H1 (cell line): ENCODE measurements at regions not wholly inside any gene's neighbourhood (a gene's known extent, or its start where the extent isn't known, plus 50 kb on each side); places are given as distances from the start of the nearest gene placed in this dataset.

Experiments used
- CTCF ChIA-PET: fragments of 300-600 bp; sonication (Branson Sonifier 250); formaldehyde crosslinking; loops from one replicate; lab custom pipeline; 2021; ENCODE audit not compliant: partially characterized antibody; lab: Charles Lee
- POLR2A ChIA-PET: fragments of 300-600 bp; sonication (Branson Sonifier 250); formaldehyde crosslinking; loops from one replicate; lab custom pipeline; 2021; ENCODE audit warnings: inconsistent platforms; ENCODE audit not compliant: partially characterized antibody; lab: Charles Lee
- DNase-seq, 2 experiments: peaks; one replicate each; pipeline versions ENCODE4 v3.0.0 to v3.0.0-alpha.2; 2010 to 2022; ENCODE audit warnings: low spot score in 2 of 2, low read depth in 1 of 2, mixed read lengths in 1 of 2
- FAIRE-seq: peaks from 2 replicates; lab custom pipeline; 2011; peaks lifted over from hg19 to GRCh38; lab: Jason Lieb, UNC
- H2AFZ ChIP-seq: 2 replicates; pipeline ENCODE4 v1.8.1; 2012; ENCODE audit warnings: low read length, inconsistent platforms
- H2AK5ac ChIP-seq: 2 replicates; pipeline ENCODE4 v1.6.1; 2013; ENCODE audit warnings: low read depth, low read length
- H2BK120ac ChIP-seq: replicated peaks from 2 replicates; pipeline ENCODE3; 2013; ENCODE audit warnings: low read depth, low read length, inconsistent platforms
- H2BK12ac ChIP-seq: 2 replicates; pipeline ENCODE4 v1.6.1; 2013; ENCODE audit warnings: low read depth, low read length
- H2BK15ac ChIP-seq: 2 replicates; pipeline ENCODE4 v1.6.1; 2013; ENCODE audit warnings: low read length
- H2BK20ac ChIP-seq: 2 replicates; pipeline ENCODE4 v1.6.1; 2013; ENCODE audit warnings: low read length
- H2BK5ac ChIP-seq: 2 replicates; pipeline ENCODE4 v1.6.1; 2013; ENCODE audit warnings: low read depth, low read length
- H3K14ac ChIP-seq: 2 replicates; pipeline ENCODE4 v1.6.1; 2013; ENCODE audit warnings: inconsistent platforms; ENCODE audit not compliant: insufficient read length
- H3K18ac ChIP-seq: 2 replicates; pipeline ENCODE4 v1.6.1; 2013; ENCODE audit warnings: low read length; ENCODE audit errors: extremely low read depth
- H3K23ac ChIP-seq: 2 replicates; pipeline ENCODE4 v1.6.1; 2013; ENCODE audit warnings: inconsistent platforms; ENCODE audit not compliant: insufficient read length
- H3K23me2 ChIP-seq: 2 replicates; pipeline ENCODE4 v1.6.1; 2013; ENCODE audit warnings: low read depth, low read length
- H3K27ac ChIP-seq: 2 replicates; pipeline ENCODE4 v1.6.1; 2011; ENCODE audit warnings: low read depth, low read length, inconsistent platforms
- H3K27me3 ChIP-seq, 4 experiments: replicated peaks in 1 of 4; 1 replicate in 1 of 4; 2 replicates in 3 of 4; pipeline versions ENCODE4 v1.6.1 to v1.8.1; 2011 to 2013; ENCODE audit warnings: low read length in 3 of 4, mild to moderate bottlenecking in 3 of 4, inconsistent platforms in 2 of 4, mixed read lengths in 2 of 4, moderate library complexity in 1 of 4; ENCODE audit not compliant: control insufficient read depth in 3 of 4, insufficient read depth in 3 of 4; ENCODE audit errors: extremely low read depth in 1 of 4
- H3K36me3 ChIP-seq, 4 experiments: 2 replicates each; pipeline versions ENCODE4 v1.6.1 to v1.8.1; 2011 to 2013; ENCODE audit warnings: mild to moderate bottlenecking in 4 of 4, low read length in 3 of 4, moderate library complexity in 2 of 4, control low read depth in 1 of 4, inconsistent platforms in 1 of 4; ENCODE audit not compliant: insufficient read depth in 4 of 4, control insufficient read depth in 2 of 4
- H3K4ac ChIP-seq: replicated peaks from 2 replicates; pipeline ENCODE3; 2013; ENCODE audit warnings: low read length, low read depth, mixed read lengths, inconsistent platforms; ENCODE audit not compliant: insufficient read length
- H3K4me1 ChIP-seq, 4 experiments: replicated peaks in 1 of 4; 1 replicate in 1 of 4; 2 replicates in 3 of 4; pipeline versions ENCODE4 v1.6.1 to v1.8.1; 2011 to 2013; ENCODE audit warnings: low read length in 3 of 4, inconsistent platforms in 2 of 4, mixed read lengths in 1 of 4; ENCODE audit not compliant: insufficient read depth in 4 of 4, control insufficient read depth in 3 of 4
- H3K4me2 ChIP-seq, 2 experiments: 2 replicates each; pipeline versions ENCODE4 v1.6.1 to v1.8.1; 2011 to 2013; ENCODE audit warnings: low read depth in 2 of 2, low read length in 2 of 2, control low read depth in 1 of 2, inconsistent platforms in 1 of 2, mild to moderate bottlenecking in 1 of 2; ENCODE audit not compliant: insufficient read depth in 1 of 2
- H3K4me3 ChIP-seq, 4 experiments: fragments of 200-600, 300-600 bp in 1 of 4; sonication (generic), shearing (Covaris generic), sonication (Bioruptor Twin) in 1 of 4; 2 replicates each; pipeline versions ENCODE4 v1.5.1 to v1.8.1; 2011 to 2016; ENCODE audit warnings: low read length in 4 of 4, low read depth in 3 of 4, control low read depth in 2 of 4, inconsistent platforms in 2 of 4, mild to moderate bottlenecking in 2 of 4, mixed read lengths in 1 of 4, moderate library complexity in 1 of 4; ENCODE audit not compliant: insufficient read depth in 2 of 4; ENCODE audit errors: extremely low read depth in 1 of 4
- H3K56ac ChIP-seq: replicated peaks from 2 replicates; pipeline ENCODE3; 2013; ENCODE audit warnings: low read depth, mild to moderate bottlenecking, mixed read lengths, low read length, inconsistent platforms; ENCODE audit not compliant: insufficient read length
- H3K79me1 ChIP-seq: 2 replicates; pipeline ENCODE4 v1.6.1; 2013; ENCODE audit warnings: low read depth, low read length, control low read depth
- H3K79me2 ChIP-seq, 2 experiments: 2 replicates each; pipeline versions ENCODE4 v1.6.1 to v1.8.1; 2012 to 2013; ENCODE audit warnings: low read length in 2 of 2, mild to moderate bottlenecking in 2 of 2, inconsistent platforms in 1 of 2; ENCODE audit not compliant: insufficient read depth in 2 of 2, control insufficient read depth in 1 of 2
- H3K9ac ChIP-seq, 4 experiments: replicated peaks in 1 of 4; 1 replicate in 1 of 4; 2 replicates in 3 of 4; pipeline versions ENCODE4 v1.6.1 to v1.8.1; 2011 to 2013; ENCODE audit warnings: low read depth in 3 of 4, low read length in 3 of 4, control low read depth in 2 of 4, mild to moderate bottlenecking in 2 of 4, moderate library complexity in 2 of 4, inconsistent platforms in 1 of 4; ENCODE audit errors: extremely low read depth in 1 of 4
- H3K9me3 ChIP-seq, 2 experiments: 2 replicates each; pipeline versions ENCODE4 v1.6.1 to v1.8.1; 2012 to 2013; ENCODE audit warnings: mild to moderate bottlenecking in 2 of 2, moderate library complexity in 2 of 2, control low read depth in 1 of 2, inconsistent platforms in 1 of 2, low read depth in 1 of 2, low read length in 1 of 2, mixed read lengths in 1 of 2; ENCODE audit not compliant: insufficient read depth in 2 of 2
- H4K20me1 ChIP-seq, 2 experiments: replicated peaks in 1 of 2; 2 replicates each; pipeline versions ENCODE3 to v1.8.1; 2011 to 2013; ENCODE audit warnings: inconsistent platforms in 2 of 2, low read length in 2 of 2, mild to moderate bottlenecking in 1 of 2; ENCODE audit not compliant: insufficient read depth in 2 of 2, control insufficient read depth in 1 of 2
- H4K5ac ChIP-seq: 2 replicates; pipeline ENCODE4 v1.6.1; 2013; ENCODE audit warnings: low read length, low read depth, mixed read lengths, inconsistent platforms; ENCODE audit not compliant: insufficient read length
- H4K8ac ChIP-seq: 2 replicates; pipeline ENCODE4 v1.8.0; 2013; ENCODE audit warnings: mild to moderate bottlenecking, moderate library complexity, low read length, inconsistent platforms; ENCODE audit not compliant: insufficient read depth; ENCODE audit errors: extremely low read depth
- H4K91ac ChIP-seq: replicated peaks from 2 replicates; pipeline ENCODE3; 2013; ENCODE audit warnings: low read length, mixed read lengths, inconsistent platforms; ENCODE audit not compliant: insufficient read length
- BACH1 ChIP-seq: IDR thresholded peaks from 2 replicates; pipeline ENCODE4 v1.6.1; 2012; ENCODE audit warnings: low read length, improper control_type of control experiment
- BCL11A ChIP-seq, 2 experiments: IDR thresholded peaks; one replicate each; pipeline ENCODE4 v1.6.1; 2011; ENCODE audit warnings: low read depth in 2 of 2, low read length in 2 of 2, mild to moderate bottlenecking in 2 of 2
- CREB1 ChIP-seq: IDR thresholded peaks from 2 replicates; pipeline ENCODE4 v1.6.1; 2012; ENCODE audit warnings: inconsistent platforms
- EGR1 ChIP-seq: IDR thresholded peaks from 2 replicates; pipeline ENCODE4 v1.6.1; 2011; ENCODE audit warnings: low read depth, low read length, borderline replicate concordance
- KDM1A ChIP-seq: fragments of 200-600, 300-600 bp; sonication (generic); IDR thresholded peaks from 2 replicates; pipeline ENCODE4 v1.7.1; 2016; ENCODE audit warnings: mild to moderate bottlenecking, low read length, borderline replicate concordance
- KDM4A ChIP-seq: IDR thresholded peaks from one replicate; pipeline ENCODE4 v1.7.1; 2012; ENCODE audit warnings: low read depth, mild to moderate bottlenecking, moderate library complexity, low read length, inconsistent platforms; ENCODE audit not compliant: severe bottlenecking
- PHF8 ChIP-seq: fragments of 200-600 bp; sonication (generic); conservative IDR thresholded peaks from 2 replicates; pipeline ENCODE4 v1.7.1; 2012; ENCODE audit warnings: low read depth, mild to moderate bottlenecking, inconsistent platforms, low read length, moderate library complexity
- RAD21 ChIP-seq, 2 experiments: IDR thresholded peaks in 1 of 2; conservative IDR thresholded peaks in 1 of 2; 2 replicates each; pipeline ENCODE4 v1.6.1; 2011; ENCODE audit warnings: low read depth in 2 of 2, low read length in 2 of 2, improper control_type of control experiment in 1 of 2, inconsistent platforms in 1 of 2, mild to moderate bottlenecking in 1 of 2, moderate library complexity in 1 of 2
- SAP30 ChIP-seq: fragments of 300-600 bp; sonication (generic); IDR thresholded peaks from 2 replicates; pipeline ENCODE4 v1.7.1; 2012; ENCODE audit warnings: low read length, moderate library complexity, mild to moderate bottlenecking, inconsistent platforms; ENCODE audit not compliant: insufficient read depth, insufficient replicate concordance
- SP2 ChIP-seq: IDR thresholded peaks from 2 replicates; pipeline ENCODE4 v1.6.1; 2012; ENCODE audit warnings: mild to moderate bottlenecking, low read length, inconsistent platforms
- SRF ChIP-seq: IDR thresholded peaks from 2 replicates; pipeline ENCODE4 v1.6.1; 2011; ENCODE audit warnings: mild to moderate bottlenecking, low read depth, low read length, moderate library complexity
- TAF7 ChIP-seq: optimal IDR thresholded peaks from 2 replicates; pipeline ENCODE3; 2011; ENCODE audit warnings: low read depth, mild to moderate bottlenecking, inconsistent platforms, low read length, moderate library complexity, borderline replicate concordance
- USF2 ChIP-seq: IDR thresholded peaks from 2 replicates; pipeline ENCODE4 v1.6.1; 2011; ENCODE audit warnings: low read length, improper control_type of control experiment
- WGBS, 2 experiments: shearing (Covaris generic) in 1 of 2; methylation state at CpG; one replicate each; pipeline versions ENCODE4 v1.1.6 to v1.1.7; 2013 to 2015; ENCODE audit warnings: low lambda C conversion rate in 2 of 2, mixed read lengths in 2 of 2, inconsistent platforms in 1 of 2, low coverage in 1 of 2, missing lambda C conversion rate in 1 of 2; ENCODE audit not compliant: insufficient replicate concordance in 2 of 2, insufficient coverage in 1 of 2, insufficient read length in 1 of 2; ENCODE audit errors: extremely low coverage in 1 of 2, missing lambda C conversion rate in 1 of 2; 5-methylcytosine and 5-hydroxymethylcytosine counted together

- H3K27ac ChIP-seq = no peak overlapping the region
- H3K56ac ChIP-seq = no peak overlapping the region
- no peak overlapping the region for H3K4me3 ChIP-seq
- H3K79me1 ChIP-seq = no peaks in the 10 kb centered on the region
- H4K8ac ChIP-seq = no peak overlapping the region
- no peak overlapping the region for H3K9ac ChIP-seq
- H2AFZ ChIP-seq = no peak overlapping the region
- H2BK15ac ChIP-seq = no peak overlapping the region
- no peak overlapping the region for H2BK5ac ChIP-seq
- no peak overlapping the region for H3K18ac ChIP-seq
- H3K4me1 ChIP-seq = peaks cover 0 to 2% (median 0%) of the 10 kb centered on the region in 4 experiments; a peak in 1 of 7 replicates
- H3K14ac ChIP-seq = no peak overlapping the region
- 74% methylated on average over 12 of the region's 12 CpGs; no CpG with 5 or more reads in 1 of the 2 experiments for WGBS, 2 experiments
- no peaks in the 10 kb centered on the region; the same call in 1 of the 2 replicates for H3K23me2 ChIP-seq
- no peak overlapping the region for H4K5ac ChIP-seq
- peak overlapping the region; percentile 65; the same call in 1 of the 2 replicates for H2AK5ac ChIP-seq
- no peaks in the 10 kb centered on the region for H3K9me3 ChIP-seq
- no peaks in the 10 kb centered on the region; a peak in 1 of 7 replicates for H3K27me3 ChIP-seq
- peaks cover 0 to 2% of the 10 kb centered on the region in 2 experiments for H4K20me1 ChIP-seq
- H2BK12ac ChIP-seq = no peak overlapping the region
- no peak overlapping the region for H4K91ac ChIP-seq
- no peak overlapping the region for H3K4ac ChIP-seq
- no peak for FAIRE-seq
- CTCF ChIA-PET = interaction anchor here (1.5 kb wide), 2 partner anchors 13 to 20 kb away, joined by 3 to 7 read pairs; no protein-coding TSS in a partner anchor
- H3K79me2 ChIP-seq = no peaks in the 10 kb centered on the region
- no peaks in the 10 kb centered on the region for H3K36me3 ChIP-seq
- H3K23ac ChIP-seq = no peak overlapping the region
- no peak for DNase-seq
- POLR2A ChIA-PET = no interaction called here
- H2BK120ac ChIP-seq = no peak overlapping the region
- H3K4me2 ChIP-seq = no peak overlapping the region
- H2BK20ac ChIP-seq = no peak overlapping the region
- TF ChIP-seq TAF7 (no peak), BCL11A (IDR thresholded peaks at IDR 0.05; ENCODE audit: low read depth in 2 of 2, low read length in 2 of 2) (no peak), KDM1A (no peak), CREB1 (no peak), SRF (no peak), EGR1 (no peak), BACH1 (no peak), PHF8 (no peak), USF2 (no peak), SP2 (no peak), SAP30 (no peak), KDM4A (no peak), RAD21 (IDR thresholded peaks at IDR 0.05 in 1 of 2, conservative IDR thresholded peaks at IDR 0.05 in 1 of 2; ENCODE audit: low read depth in 2 of 2, low read length in 2 of 2) (no peak)
Measured at GRCh38 chr17:79335456-79335855, 260.8 kb downstream of the ENGASE start.
